Hepatocyte (in vitro differentiated cells): ENCODE measurements at regions not wholly inside any gene's neighbourhood (a gene's known extent, or its start where the extent isn't known, plus 50 kb on each side); places are given as distances from the start of the nearest gene placed in this dataset.

Experiments used
- CTCF ChIP-seq: fragments of 200-600 bp; sonication (generic); IDR thresholded peaks from 2 replicates; pipeline ENCODE4 v1.5.1; 2016; ENCODE audit warnings: antibody characterized with exemption, mild to moderate bottlenecking; ENCODE audit not compliant: poor library complexity
- EZH2phosphoT487 ChIP-seq: fragments of 200-600 bp; sonication (generic); IDR thresholded peaks from one replicate; pipeline ENCODE4 v1.6.1; 2018; ENCODE audit warnings: antibody characterized with exemption, mild to moderate bottlenecking, low read depth, moderate library complexity; ENCODE audit not compliant: unreplicated experiment, severe bottlenecking

DNA sequence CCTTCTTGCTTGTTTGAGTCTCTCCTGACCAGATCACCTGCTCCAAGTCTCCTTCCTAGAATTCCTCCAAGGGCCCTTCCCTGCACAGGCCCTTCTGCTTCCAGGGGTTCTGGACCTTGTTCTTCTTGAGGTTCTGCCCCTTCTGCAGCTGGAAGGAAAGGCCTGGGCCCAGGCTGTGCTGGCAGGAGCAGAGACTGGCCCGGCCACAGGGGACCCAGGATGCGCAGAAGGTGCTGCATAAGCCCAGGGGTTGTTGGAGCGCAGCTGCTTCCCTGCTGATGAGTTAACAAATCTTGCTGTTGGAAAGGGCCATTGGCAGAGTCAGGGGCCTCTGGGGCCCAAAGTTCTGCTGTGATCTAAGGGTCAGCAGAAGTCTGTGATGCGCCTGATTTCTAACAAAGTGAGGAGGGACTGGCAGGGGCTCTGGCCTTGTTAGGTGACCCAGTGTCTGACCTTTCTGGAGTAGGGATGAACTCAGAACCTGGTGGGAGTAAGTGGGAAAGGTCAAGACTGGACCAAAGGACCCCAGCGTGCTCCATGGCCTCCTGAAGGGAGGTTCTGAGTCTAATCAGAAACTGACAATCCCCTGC, 509.8 kb downstream of the PTPRU start:
- TF ChIP-seq CTCF = no peak
- TF ChIP-seq EZH2phosphoT487 = no peak
